ENCODE measurements at regions not wholly inside any gene's neighbourhood (a gene's known extent, or its start where the extent isn't known, plus 50 kb on each side); places are given as distances from the start of the nearest gene placed in this dataset.
A peak's percentile ranks its signal among the peaks of the same experiment; 100 is the strongest.

DNA sequence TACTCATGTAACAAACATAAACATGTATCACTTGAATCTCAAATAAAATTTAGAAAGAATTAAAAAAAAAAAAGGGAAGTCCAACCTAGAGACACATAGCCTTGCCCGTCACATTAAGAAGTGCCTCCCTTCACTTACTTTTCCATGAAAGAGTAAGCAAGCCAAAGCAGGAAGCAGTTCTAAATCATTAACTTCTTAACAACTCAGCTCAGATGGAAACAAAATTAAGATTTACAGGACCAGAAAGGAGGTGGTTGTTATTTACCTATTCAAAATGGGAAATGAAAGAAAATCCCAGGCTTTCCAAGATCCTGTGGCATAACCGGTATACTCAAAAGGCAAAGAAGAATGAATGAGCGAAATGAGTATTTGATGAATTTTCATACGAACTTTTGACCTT lies 258.6 kb upstream of the DCN start:
- peak in 2 of 4 donors; percentile 38 to 50 for DNase-seq (ENCODE audit: low read depth in 4 of 4, low spot score in 3 of 4)

DNA sequence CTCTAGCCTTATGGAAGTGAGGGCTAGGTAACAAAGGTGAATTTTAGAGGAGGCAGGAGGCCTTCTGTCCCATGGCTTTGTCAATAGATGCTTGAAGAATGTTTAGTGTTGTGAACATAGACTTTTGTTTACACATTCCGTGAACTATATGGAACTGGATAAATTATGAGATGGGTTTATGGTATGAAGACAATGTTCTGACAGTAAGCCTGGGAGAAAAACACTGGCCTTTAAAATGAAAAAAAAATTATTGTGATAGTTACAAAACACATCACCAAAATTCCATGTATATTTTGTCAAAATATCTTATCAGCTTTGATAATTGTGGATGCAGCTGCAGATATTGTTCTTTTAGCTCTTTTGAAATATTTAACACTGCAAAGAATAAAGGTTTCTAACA lies 251.5 kb upstream of the DCN start:
- DNase-seq (ENCODE audit: low read depth in 4 of 4, low spot score in 3 of 4): no peak

DNA sequence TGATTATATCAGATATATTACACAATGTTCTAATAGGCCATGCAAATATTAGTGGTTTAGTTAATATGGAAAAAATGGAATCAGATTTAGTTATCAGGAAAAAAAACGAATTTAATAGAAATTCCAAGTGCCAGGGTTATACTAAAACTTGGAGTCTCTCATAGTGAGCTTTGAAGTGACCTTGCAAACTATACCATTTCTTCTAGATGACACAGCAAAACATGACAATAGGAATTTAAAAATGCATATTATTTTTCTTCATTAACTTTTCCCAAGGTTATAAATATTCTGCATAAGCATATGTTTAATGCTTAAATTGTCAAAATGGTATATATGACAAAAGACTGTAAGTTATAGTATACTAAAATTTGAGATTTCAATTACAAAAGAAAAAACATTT lies 250.1 kb upstream of the DCN start:
- no peak for DNase-seq (ENCODE audit: low read depth in 4 of 4, low spot score in 3 of 4)

DNA sequence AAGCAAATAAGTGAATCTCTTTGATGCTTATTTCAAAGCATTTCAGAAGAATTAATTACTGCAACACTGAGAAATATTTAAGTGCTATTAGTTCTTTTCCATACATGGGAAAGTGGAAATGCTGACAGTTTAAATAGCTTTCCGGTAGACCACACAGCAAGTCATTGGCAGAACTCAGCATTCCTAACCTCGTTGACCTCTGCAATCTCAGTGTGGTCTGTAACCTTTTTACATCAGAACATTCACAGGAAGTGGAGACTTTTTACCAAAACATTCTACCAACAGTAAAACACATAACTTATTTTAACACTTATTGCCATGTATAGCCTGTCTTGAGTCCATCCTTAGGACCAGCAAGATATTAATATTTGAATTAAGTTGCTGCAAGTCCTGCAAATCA lies 249.5 kb upstream of the DCN start:
- peak in 3 of 4 donors; percentile 45 to 74 (median 51) for DNase-seq (ENCODE audit: low read depth in 4 of 4, low spot score in 3 of 4)

DNA sequence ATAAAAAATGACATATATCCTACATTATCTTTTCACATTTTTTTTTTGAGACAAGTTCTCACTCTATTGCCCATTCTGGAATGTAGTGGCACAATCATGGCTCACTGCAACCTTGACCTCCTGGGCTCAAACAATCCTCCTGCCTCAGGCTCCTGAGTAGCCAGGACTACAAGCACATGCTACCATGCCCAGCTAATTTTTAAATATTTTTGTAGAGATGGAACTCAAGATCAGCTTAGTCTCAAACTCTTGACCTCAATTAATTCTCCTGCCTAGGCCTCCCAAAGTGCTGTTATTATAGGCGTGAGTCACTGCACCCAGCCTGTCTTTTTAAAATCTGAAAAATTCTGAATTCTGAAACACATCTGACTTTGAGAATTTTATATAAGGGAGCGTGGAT lies 241.9 kb upstream of the DCN start:
- DNase-seq (ENCODE audit: low read depth in 4 of 4, low spot score in 3 of 4): no peak

DNA sequence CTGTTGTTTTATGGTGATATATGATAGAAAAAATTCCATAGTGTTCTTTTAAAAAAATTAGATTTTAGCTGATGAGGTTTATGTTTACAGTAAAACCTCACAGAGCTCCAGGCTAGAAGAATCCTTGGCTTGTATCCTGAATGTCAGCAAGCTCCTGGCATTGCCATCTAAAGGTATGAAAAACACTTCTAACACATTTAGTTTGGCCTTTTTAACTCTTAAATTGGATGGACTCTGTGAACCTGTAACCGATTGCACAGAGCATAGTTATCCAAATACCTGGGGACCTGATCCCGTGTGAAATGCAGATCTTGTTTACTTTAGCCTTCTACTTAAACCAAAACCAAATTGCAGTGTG lies 241.1 kb upstream of the DCN start:
- DNase-seq (ENCODE audit: low read depth in 4 of 4, low spot score in 3 of 4): no peak

DNA sequence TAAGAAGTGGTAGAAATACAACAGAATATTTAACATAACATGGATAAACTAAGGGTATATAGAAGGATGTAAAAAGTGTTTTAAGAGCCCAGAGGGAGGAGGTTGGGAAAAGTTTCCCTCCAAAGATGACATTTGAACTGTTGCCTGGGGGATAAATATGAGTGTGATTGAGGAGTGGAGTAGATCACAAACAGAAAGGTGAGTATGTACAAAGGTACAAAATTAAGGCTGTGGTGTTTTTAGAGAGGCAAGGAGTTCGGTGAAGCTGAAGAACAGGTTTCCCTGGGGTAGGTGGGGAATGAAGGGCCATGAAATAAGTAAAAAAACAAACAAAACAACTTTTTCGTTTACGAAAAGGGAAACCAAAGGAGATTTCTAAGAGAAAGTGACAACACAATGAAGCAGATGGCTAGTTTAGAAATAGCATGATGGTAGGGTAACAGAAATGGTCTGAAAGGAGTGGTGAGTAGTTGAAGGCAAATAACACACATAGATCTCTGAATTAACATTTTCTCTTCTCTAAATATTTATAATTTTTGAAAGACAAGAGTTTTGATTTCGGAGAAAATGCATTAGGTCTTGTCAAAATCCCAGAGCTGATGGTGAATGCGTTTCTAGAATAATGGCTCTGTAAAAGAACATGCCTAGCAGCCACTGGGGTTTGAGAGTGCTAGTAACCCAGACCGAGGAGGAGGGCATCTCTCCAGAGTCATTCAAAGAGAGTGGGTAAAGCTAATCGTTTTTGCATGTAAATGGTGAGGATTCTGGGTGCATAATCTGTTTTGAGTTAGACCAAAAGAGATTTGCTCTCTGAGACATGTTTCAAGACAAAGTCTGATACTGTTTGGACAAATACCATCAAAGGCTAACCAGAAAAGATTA lies 240.4 kb upstream of the DCN start:
- no peak for DNase-seq (ENCODE audit: low read depth in 4 of 4, low spot score in 3 of 4)

DNA sequence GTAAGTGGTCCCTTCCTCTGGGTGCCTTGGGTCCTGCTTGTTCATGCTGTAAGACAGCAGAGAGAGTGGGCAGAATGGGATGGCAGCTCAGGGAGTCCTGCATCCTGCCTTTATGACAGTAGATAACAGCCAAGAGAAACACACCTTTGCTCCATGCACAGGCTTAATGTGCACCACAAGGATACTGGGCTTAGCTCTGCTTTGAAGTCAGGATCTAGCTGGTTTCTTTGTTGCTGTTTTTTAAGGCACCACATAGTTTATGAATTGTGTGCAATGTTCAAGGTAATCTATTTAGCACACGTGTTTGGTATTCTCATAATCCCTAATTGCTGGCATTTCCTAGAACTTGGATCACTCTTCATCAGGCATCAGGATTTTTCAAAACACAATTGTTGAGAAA lies 239.5 kb upstream of the DCN start:
- DNase-seq (ENCODE audit: low read depth in 4 of 4, low spot score in 3 of 4): no peak

DNA sequence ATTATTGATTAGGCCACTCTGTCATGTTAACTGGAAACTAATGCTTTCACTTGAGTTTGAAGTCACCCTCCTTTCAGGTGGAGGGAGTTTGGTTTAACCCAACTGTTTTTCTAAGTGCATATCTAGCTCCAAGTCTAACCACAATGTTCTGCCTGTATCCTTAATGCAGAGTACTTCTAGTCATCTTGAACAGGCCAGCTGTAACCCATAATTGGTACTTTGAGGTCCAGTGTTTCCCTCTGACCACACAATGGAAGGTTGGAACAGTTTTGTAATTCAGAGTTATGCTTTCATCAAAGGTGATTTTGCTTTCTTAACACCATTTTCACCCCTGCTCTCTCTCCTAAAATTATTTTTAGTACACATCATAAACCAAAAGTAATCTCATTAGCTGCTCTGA lies 237.2 kb upstream of the DCN start:
- DNase-seq (ENCODE audit: low read depth in 4 of 4, low spot score in 3 of 4): no peak

DNA sequence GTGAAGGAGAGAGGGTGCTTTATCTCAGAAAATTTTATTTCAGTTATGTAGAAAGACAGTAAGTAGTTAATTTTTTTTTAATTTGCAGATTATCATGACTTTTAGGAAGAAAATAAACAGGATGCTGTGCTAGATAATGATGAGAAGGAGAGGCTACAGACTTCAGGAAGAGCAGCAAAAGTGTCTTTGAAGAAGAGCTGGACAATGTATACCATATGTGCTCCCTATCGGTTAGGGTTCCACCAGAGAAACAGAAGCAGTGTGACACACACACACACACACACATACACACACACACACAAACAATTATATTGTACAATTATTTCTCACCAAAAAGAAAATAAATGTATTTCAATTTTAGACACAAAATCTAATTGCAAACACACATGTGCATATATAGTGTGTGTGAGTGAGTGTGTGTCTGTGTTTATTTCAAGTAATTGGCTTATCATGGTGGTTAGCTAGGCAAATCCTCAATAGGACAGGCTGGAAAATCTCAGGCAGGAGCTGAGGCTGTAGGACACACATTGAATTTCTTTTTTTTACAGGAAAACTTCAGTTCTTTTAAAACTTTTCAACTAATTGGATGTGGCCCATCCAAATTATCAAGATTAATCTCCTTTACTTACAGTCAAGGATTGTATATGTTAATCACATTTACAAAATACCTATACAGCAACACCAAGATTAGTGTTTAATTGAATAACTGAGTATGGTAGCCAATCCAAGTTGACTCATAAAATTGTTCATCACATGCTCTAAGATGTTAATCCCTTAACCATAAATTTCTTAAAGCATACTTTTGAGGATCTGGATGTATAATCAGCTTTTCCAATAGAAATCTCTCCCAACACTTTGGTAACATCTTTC lies 235.8 kb upstream of the DCN start:
- no peak for DNase-seq (ENCODE audit: low read depth in 4 of 4, low spot score in 3 of 4)

DNA sequence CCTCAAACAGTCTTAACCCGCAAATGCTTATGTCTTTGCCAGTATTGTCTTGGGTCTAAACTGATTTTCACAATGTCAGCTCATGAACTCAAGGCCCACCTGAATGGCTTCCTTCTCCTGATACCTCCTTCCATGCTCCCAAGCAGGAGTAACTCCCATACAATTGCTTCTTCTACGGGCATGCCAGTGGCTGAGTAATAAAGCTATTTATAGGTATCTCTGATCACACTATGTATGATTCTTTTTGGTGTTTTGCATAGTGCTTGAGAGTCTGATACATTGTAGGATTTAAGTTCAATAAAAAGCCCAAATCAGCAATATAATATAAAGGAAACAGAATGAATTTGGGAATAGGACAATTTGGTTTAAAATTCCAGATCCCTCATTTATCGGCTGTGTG lies 235.0 kb upstream of the DCN start:
- no peak for DNase-seq (ENCODE audit: low read depth in 4 of 4, low spot score in 3 of 4)

DNA sequence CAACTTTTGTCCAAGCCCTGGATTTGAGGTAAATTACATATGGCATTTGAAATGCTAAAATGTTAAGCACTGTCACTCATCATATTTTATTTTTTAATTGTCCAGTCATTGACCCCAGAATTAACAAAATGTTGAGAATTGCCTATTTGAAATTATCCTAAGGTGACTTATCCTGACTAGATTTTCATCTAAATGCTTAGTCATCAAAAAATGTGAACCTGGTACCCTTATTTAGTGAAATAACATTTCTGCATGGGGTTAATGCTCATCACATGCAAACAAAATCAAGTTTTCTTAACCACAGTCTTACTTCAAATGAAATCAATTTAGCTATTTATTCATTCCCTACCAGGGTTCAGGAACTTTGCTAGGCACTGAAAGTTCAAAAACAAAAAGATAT lies 232.0 kb upstream of the DCN start:
- DNase-seq (ENCODE audit: low read depth in 4 of 4, low spot score in 3 of 4): no peak

DNA sequence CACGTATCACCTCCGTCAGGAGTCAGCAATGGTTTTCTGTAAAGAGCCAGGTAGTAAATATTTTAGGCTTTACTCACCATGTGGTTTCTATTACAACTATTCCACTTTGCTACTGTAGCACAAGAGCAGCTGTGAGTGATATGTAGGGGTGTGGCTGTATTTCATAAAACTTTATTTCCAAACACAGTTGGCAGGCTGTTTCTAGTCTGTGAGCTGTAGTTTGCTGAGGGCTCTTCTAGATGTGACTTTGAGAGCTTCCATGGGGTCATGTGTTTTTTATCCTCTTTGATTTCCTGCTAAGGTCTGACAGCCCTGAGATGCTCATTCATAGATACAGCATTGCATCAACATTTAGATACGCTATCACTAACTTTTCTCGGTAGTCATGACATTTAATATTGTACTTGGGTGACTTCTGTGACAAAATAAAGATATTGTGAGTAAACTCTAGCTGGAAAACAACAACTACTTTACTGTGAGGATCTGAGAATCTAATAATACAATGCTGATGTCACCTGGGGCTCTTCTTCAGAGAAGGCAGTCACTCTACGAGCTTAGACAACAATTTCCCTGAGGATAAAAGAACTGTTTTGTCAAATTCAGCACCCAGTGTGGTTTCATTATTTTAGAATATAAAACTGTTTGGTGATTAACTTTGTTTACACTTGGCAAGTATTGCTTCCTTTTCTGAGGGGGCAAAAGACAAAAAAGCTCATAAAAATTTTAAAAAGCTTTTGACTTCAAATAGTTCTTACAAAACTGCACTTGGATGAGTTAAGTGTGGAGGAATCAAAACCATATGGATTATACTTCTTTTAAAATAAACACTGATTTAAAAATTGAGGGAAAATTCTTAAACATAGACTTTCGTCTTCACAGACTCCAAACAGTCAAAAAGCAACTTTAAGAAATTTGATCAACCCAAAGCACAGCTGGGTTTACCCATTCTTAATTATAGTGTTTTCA lies 231.2 kb upstream of the DCN start:
- no peak for DNase-seq (ENCODE audit: low read depth in 4 of 4, low spot score in 3 of 4)

DNA sequence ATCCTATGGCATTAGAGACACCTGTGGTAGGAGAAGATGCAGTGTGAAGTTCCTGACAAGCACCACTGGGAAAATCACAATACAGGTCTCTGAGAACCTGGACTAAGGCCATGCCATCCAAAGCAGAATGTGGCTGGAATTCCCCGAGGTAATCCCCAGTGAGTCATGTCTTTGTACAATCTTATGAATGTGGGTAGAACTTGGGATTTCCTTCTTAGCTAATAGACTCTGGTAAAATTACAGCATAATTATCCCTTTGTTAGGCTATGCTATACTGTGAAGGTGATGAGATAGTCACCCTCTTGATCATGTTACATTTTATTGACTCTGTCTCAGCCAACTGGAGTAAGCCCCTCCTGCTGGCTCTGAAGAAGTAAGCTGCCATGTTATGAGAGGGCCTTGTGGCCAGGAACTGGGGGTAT lies 224.3 kb upstream of the DCN start:
- DNase-seq (ENCODE audit: low read depth in 4 of 4, low spot score in 3 of 4): no peak

DNA sequence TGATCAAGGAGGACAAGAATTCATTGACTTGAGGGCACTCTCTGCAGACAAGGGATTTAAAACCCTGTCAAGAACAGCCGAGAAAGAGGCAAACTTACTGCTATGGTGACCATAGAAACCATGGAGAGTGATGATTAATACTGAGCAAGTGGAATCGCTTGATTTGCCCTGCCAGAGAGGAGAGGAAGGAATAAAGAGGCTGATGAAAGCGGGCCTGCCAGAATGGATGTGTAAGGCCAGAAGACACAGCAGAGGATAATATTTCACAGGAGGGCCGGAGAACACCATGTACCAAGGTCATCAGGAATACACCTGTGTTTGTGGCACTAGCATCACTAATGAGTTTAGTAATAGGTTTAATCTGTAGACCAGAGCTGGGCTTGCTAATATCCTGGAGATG lies 221.8 kb upstream of the DCN start:
- DNase-seq (ENCODE audit: low read depth in 4 of 4, low spot score in 3 of 4): no peak

DNA sequence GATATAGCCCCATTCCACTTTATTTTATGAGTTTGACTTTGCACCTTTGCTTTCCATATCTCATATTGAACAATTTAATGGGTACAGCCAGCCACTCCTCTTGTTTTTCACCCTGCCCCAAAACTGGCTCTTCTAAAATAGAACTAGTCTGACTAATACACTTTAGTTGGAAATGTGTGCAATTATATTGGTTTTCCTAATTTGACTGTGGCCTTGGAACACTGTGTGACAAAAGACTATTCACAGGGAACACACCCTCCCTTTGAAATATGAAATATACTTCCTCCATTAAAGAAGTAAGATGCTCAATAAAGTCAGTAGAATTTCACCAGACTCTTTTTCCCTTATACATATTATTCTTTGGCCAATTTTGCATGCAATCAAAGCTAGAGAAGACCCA lies 218.6 kb upstream of the DCN start:
- no peak for DNase-seq (ENCODE audit: low read depth in 4 of 4, low spot score in 3 of 4)

DNA sequence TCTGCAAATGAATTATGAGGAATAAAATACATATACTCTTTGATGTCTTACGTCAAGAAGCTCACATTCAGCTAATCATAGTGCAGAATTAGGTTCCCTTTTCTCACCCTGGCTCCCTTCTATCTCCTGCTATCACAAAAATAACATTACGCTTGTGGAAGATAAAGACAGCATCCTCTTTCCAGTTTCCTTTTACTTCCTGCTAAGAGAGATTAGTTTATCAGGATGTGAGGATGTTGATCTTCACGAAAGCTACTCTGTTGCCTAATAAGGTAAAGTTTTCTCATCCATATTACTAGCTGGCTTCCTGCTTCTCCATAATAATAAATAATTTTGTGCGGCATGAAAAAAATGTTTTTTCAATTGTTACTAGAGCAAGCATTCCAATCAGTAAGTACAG lies 217.7 kb upstream of the DCN start:
- no peak for DNase-seq (ENCODE audit: low read depth in 4 of 4, low spot score in 3 of 4)

DNA sequence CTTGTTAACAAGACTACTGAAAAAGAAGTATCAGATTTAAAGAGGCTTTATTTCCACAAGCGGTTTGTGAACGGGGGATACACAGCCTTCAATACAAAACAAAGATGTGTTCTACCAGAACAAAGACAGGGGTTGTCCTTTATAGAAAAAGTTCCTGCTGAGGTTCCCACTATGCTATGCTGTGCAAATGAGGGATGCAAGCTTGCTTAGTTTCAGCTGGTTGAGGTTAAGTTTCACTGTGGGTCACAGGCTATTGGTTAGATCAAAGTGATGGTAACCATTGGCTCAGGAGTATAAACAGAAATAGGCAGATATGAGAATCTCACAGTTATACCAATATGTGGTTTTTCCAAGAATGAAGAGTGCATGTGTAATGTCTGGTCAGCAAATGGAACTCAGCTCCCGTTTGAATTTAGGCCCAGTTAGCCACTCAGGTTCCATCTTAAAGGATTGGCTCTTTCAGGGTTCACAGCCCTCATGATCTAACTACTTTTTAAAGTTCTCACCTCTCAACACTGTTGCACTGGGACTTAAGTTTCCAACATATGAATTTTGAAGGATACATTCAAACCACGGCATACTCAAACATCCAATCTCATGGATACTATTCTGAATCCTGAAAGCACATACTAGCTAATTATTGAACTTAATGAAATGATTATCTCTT lies 215.4 kb upstream of the DCN start:
- DNase-seq (ENCODE audit: low read depth in 4 of 4, low spot score in 3 of 4): no peak

DNA sequence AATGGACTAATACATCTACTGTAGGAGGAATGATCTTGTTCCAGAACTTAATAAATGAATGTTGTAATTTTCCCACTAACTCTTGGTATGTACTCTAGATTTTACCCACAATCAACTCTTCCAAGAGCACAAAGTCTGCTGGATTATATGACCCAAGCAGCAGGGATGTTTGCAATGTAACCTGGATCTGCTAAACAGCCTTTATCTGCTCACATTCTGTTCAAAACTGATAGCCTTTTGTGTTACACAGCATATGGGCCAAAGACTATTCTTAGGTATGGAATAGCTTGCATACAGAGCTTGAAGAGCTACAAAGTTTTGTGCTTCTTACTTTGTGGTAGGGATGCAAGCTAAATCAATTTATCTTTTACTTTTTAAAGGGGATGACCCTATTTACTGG lies 213.7 kb upstream of the DCN start:
- DNase-seq (ENCODE audit: low read depth in 4 of 4, low spot score in 3 of 4): no peak

DNA sequence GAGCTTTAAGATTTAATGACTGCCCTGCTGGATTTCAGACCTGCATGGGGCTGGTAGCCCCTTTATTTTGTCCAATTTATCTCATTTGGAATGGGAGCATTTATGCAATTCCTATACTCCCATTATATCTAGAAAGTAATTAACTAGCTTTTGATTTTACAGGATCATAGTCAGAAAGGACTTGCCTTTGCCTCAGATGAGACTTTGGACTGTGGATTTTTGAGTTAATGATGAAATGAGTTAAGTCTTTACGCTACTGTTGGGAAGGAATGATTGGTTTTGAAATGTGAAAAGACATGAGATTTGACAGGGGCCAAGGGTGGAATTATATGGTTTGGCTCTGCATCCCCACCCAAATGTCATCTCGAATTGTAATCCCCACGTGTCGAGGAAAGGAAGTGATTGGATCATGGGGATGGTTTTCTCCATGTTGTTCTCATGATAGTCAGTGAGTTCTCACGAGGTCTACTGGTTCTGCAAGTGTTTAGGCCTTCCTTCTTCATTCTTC lies 213.1 kb upstream of the DCN start:
- no peak for DNase-seq (ENCODE audit: low read depth in 4 of 4, low spot score in 3 of 4)
